H1 (cell line): ENCODE measurements at regions not wholly inside any gene's neighbourhood (a gene's known extent, or its start where the extent isn't known, plus 50 kb on each side); places are given as distances from the start of the nearest gene placed in this dataset.

Source experiments
- CTCF ChIA-PET: fragments of 300-600 bp; sonication (Branson Sonifier 250); formaldehyde crosslinking; loops from one replicate; lab custom pipeline; 2021; ENCODE audit not compliant: partially characterized antibody; lab: Charles Lee
- POLR2A ChIA-PET: fragments of 300-600 bp; sonication (Branson Sonifier 250); formaldehyde crosslinking; loops from one replicate; lab custom pipeline; 2021; ENCODE audit warnings: inconsistent platforms; ENCODE audit not compliant: partially characterized antibody; lab: Charles Lee
- DNase-seq, 2 experiments: peaks; one replicate each; pipeline versions ENCODE4 v3.0.0 to v3.0.0-alpha.2; 2010 to 2022; ENCODE audit warnings: low spot score in 2 of 2, low read depth in 1 of 2, mixed read lengths in 1 of 2
- FAIRE-seq: peaks from 2 replicates; lab custom pipeline; 2011; peaks lifted over from hg19 to GRCh38; lab: Jason Lieb, UNC
- H2AFZ ChIP-seq: 2 replicates; pipeline ENCODE4 v1.8.1; 2012; ENCODE audit warnings: low read length, inconsistent platforms
- H2AK5ac ChIP-seq: 2 replicates; pipeline ENCODE4 v1.6.1; 2013; ENCODE audit warnings: low read depth, low read length
- H2BK120ac ChIP-seq: replicated peaks from 2 replicates; pipeline ENCODE3; 2013; ENCODE audit warnings: low read depth, low read length, inconsistent platforms
- H2BK12ac ChIP-seq: 2 replicates; pipeline ENCODE4 v1.6.1; 2013; ENCODE audit warnings: low read depth, low read length
- H2BK15ac ChIP-seq: 2 replicates; pipeline ENCODE4 v1.6.1; 2013; ENCODE audit warnings: low read length
- H2BK20ac ChIP-seq: 2 replicates; pipeline ENCODE4 v1.6.1; 2013; ENCODE audit warnings: low read length
- H2BK5ac ChIP-seq: 2 replicates; pipeline ENCODE4 v1.6.1; 2013; ENCODE audit warnings: low read depth, low read length
- H3K14ac ChIP-seq: 2 replicates; pipeline ENCODE4 v1.6.1; 2013; ENCODE audit warnings: inconsistent platforms; ENCODE audit not compliant: insufficient read length
- H3K18ac ChIP-seq: 2 replicates; pipeline ENCODE4 v1.6.1; 2013; ENCODE audit warnings: low read length; ENCODE audit errors: extremely low read depth
- H3K23ac ChIP-seq: 2 replicates; pipeline ENCODE4 v1.6.1; 2013; ENCODE audit warnings: inconsistent platforms; ENCODE audit not compliant: insufficient read length
- H3K23me2 ChIP-seq: 2 replicates; pipeline ENCODE4 v1.6.1; 2013; ENCODE audit warnings: low read depth, low read length
- H3K27ac ChIP-seq: 2 replicates; pipeline ENCODE4 v1.6.1; 2011; ENCODE audit warnings: low read depth, low read length, inconsistent platforms
- H3K27me3 ChIP-seq, 4 experiments: replicated peaks in 1 of 4; 1 replicate in 1 of 4; 2 replicates in 3 of 4; pipeline versions ENCODE4 v1.6.1 to v1.8.1; 2011 to 2013; ENCODE audit warnings: low read length in 3 of 4, mild to moderate bottlenecking in 3 of 4, inconsistent platforms in 2 of 4, mixed read lengths in 2 of 4, moderate library complexity in 1 of 4; ENCODE audit not compliant: control insufficient read depth in 3 of 4, insufficient read depth in 3 of 4; ENCODE audit errors: extremely low read depth in 1 of 4
- H3K36me3 ChIP-seq, 4 experiments: 2 replicates each; pipeline versions ENCODE4 v1.6.1 to v1.8.1; 2011 to 2013; ENCODE audit warnings: mild to moderate bottlenecking in 4 of 4, low read length in 3 of 4, moderate library complexity in 2 of 4, control low read depth in 1 of 4, inconsistent platforms in 1 of 4; ENCODE audit not compliant: insufficient read depth in 4 of 4, control insufficient read depth in 2 of 4
- H3K4ac ChIP-seq: replicated peaks from 2 replicates; pipeline ENCODE3; 2013; ENCODE audit warnings: low read length, low read depth, mixed read lengths, inconsistent platforms; ENCODE audit not compliant: insufficient read length
- H3K4me1 ChIP-seq, 4 experiments: replicated peaks in 1 of 4; 1 replicate in 1 of 4; 2 replicates in 3 of 4; pipeline versions ENCODE4 v1.6.1 to v1.8.1; 2011 to 2013; ENCODE audit warnings: low read length in 3 of 4, inconsistent platforms in 2 of 4, mixed read lengths in 1 of 4; ENCODE audit not compliant: insufficient read depth in 4 of 4, control insufficient read depth in 3 of 4
- H3K4me2 ChIP-seq, 2 experiments: 2 replicates each; pipeline versions ENCODE4 v1.6.1 to v1.8.1; 2011 to 2013; ENCODE audit warnings: low read depth in 2 of 2, low read length in 2 of 2, control low read depth in 1 of 2, inconsistent platforms in 1 of 2, mild to moderate bottlenecking in 1 of 2; ENCODE audit not compliant: insufficient read depth in 1 of 2
- H3K4me3 ChIP-seq, 4 experiments: fragments of 200-600, 300-600 bp in 1 of 4; sonication (generic), shearing (Covaris generic), sonication (Bioruptor Twin) in 1 of 4; 2 replicates each; pipeline versions ENCODE4 v1.5.1 to v1.8.1; 2011 to 2016; ENCODE audit warnings: low read length in 4 of 4, low read depth in 3 of 4, control low read depth in 2 of 4, inconsistent platforms in 2 of 4, mild to moderate bottlenecking in 2 of 4, mixed read lengths in 1 of 4, moderate library complexity in 1 of 4; ENCODE audit not compliant: insufficient read depth in 2 of 4; ENCODE audit errors: extremely low read depth in 1 of 4
- H3K56ac ChIP-seq: replicated peaks from 2 replicates; pipeline ENCODE3; 2013; ENCODE audit warnings: low read depth, mild to moderate bottlenecking, mixed read lengths, low read length, inconsistent platforms; ENCODE audit not compliant: insufficient read length
- H3K79me1 ChIP-seq: 2 replicates; pipeline ENCODE4 v1.6.1; 2013; ENCODE audit warnings: low read depth, low read length, control low read depth
- H3K79me2 ChIP-seq, 2 experiments: 2 replicates each; pipeline versions ENCODE4 v1.6.1 to v1.8.1; 2012 to 2013; ENCODE audit warnings: low read length in 2 of 2, mild to moderate bottlenecking in 2 of 2, inconsistent platforms in 1 of 2; ENCODE audit not compliant: insufficient read depth in 2 of 2, control insufficient read depth in 1 of 2
- H3K9ac ChIP-seq, 4 experiments: replicated peaks in 1 of 4; 1 replicate in 1 of 4; 2 replicates in 3 of 4; pipeline versions ENCODE4 v1.6.1 to v1.8.1; 2011 to 2013; ENCODE audit warnings: low read depth in 3 of 4, low read length in 3 of 4, control low read depth in 2 of 4, mild to moderate bottlenecking in 2 of 4, moderate library complexity in 2 of 4, inconsistent platforms in 1 of 4; ENCODE audit errors: extremely low read depth in 1 of 4
- H3K9me3 ChIP-seq, 2 experiments: 2 replicates each; pipeline versions ENCODE4 v1.6.1 to v1.8.1; 2012 to 2013; ENCODE audit warnings: mild to moderate bottlenecking in 2 of 2, moderate library complexity in 2 of 2, control low read depth in 1 of 2, inconsistent platforms in 1 of 2, low read depth in 1 of 2, low read length in 1 of 2, mixed read lengths in 1 of 2; ENCODE audit not compliant: insufficient read depth in 2 of 2
- H4K20me1 ChIP-seq, 2 experiments: replicated peaks in 1 of 2; 2 replicates each; pipeline versions ENCODE3 to v1.8.1; 2011 to 2013; ENCODE audit warnings: inconsistent platforms in 2 of 2, low read length in 2 of 2, mild to moderate bottlenecking in 1 of 2; ENCODE audit not compliant: insufficient read depth in 2 of 2, control insufficient read depth in 1 of 2
- H4K5ac ChIP-seq: 2 replicates; pipeline ENCODE4 v1.6.1; 2013; ENCODE audit warnings: low read length, low read depth, mixed read lengths, inconsistent platforms; ENCODE audit not compliant: insufficient read length
- H4K8ac ChIP-seq: 2 replicates; pipeline ENCODE4 v1.8.0; 2013; ENCODE audit warnings: mild to moderate bottlenecking, moderate library complexity, low read length, inconsistent platforms; ENCODE audit not compliant: insufficient read depth; ENCODE audit errors: extremely low read depth
- H4K91ac ChIP-seq: replicated peaks from 2 replicates; pipeline ENCODE3; 2013; ENCODE audit warnings: low read length, mixed read lengths, inconsistent platforms; ENCODE audit not compliant: insufficient read length
- BACH1 ChIP-seq: IDR thresholded peaks from 2 replicates; pipeline ENCODE4 v1.6.1; 2012; ENCODE audit warnings: low read length, improper control_type of control experiment
- CHD2 ChIP-seq: IDR thresholded peaks from 2 replicates; pipeline ENCODE4 v1.6.1; 2012; ENCODE audit warnings: low read length, improper control_type of control experiment
- CTCF ChIP-seq, 3 experiments: IDR thresholded peaks; 1 replicate in 2 of 3; 2 replicates in 1 of 3; pipeline versions ENCODE4 v1.5.1 to v1.6.1; 2011; ENCODE audit warnings: low read length in 3 of 3, mild to moderate bottlenecking in 3 of 3, inconsistent platforms in 2 of 3, low read depth in 1 of 3, moderate library complexity in 1 of 3; ENCODE audit not compliant: insufficient read depth in 1 of 3; ENCODE audit errors: control extremely low read depth in 1 of 3
- FOSL1 ChIP-seq: IDR thresholded peaks from 2 replicates; pipeline ENCODE4 v1.6.1; 2011; ENCODE audit warnings: mild to moderate bottlenecking, low read depth, low read length, moderate library complexity; ENCODE audit not compliant: insufficient read depth
- KDM5A ChIP-seq: fragments of 200-600 bp; IDR thresholded peaks from 2 replicates; pipeline ENCODE4 v1.7.1; 2012; ENCODE audit warnings: mild to moderate bottlenecking, low read length, inconsistent platforms, mixed read lengths
- PHF8 ChIP-seq: fragments of 200-600 bp; sonication (generic); conservative IDR thresholded peaks from 2 replicates; pipeline ENCODE4 v1.7.1; 2012; ENCODE audit warnings: low read depth, mild to moderate bottlenecking, inconsistent platforms, low read length, moderate library complexity
- RAD21 ChIP-seq, 2 experiments: IDR thresholded peaks in 1 of 2; conservative IDR thresholded peaks in 1 of 2; 2 replicates each; pipeline ENCODE4 v1.6.1; 2011; ENCODE audit warnings: low read depth in 2 of 2, low read length in 2 of 2, improper control_type of control experiment in 1 of 2, inconsistent platforms in 1 of 2, mild to moderate bottlenecking in 1 of 2, moderate library complexity in 1 of 2
- SIN3A ChIP-seq, 2 experiments: IDR thresholded peaks in 1 of 2; conservative IDR thresholded peaks in 1 of 2; 2 replicates each; pipeline ENCODE4 v1.6.1; 2011 to 2012; ENCODE audit warnings: low read length in 2 of 2, improper control_type of control experiment in 1 of 2, low read depth in 1 of 2, mild to moderate bottlenecking in 1 of 2
- SRF ChIP-seq: IDR thresholded peaks from 2 replicates; pipeline ENCODE4 v1.6.1; 2011; ENCODE audit warnings: mild to moderate bottlenecking, low read depth, low read length, moderate library complexity
- TAF1 ChIP-seq: IDR thresholded peaks from 2 replicates; pipeline ENCODE4 v1.6.1; 2011; ENCODE audit warnings: mild to moderate bottlenecking, low read depth, low read length
- YY1 ChIP-seq: IDR thresholded peaks from 2 replicates; pipeline ENCODE4 v1.6.1; 2011; ENCODE audit warnings: low read depth, mild to moderate bottlenecking, low read length
- WGBS, 2 experiments: shearing (Covaris generic) in 1 of 2; methylation state at CpG; one replicate each; pipeline versions ENCODE4 v1.1.6 to v1.1.7; 2013 to 2015; ENCODE audit warnings: low lambda C conversion rate in 2 of 2, mixed read lengths in 2 of 2, inconsistent platforms in 1 of 2, low coverage in 1 of 2, missing lambda C conversion rate in 1 of 2; ENCODE audit not compliant: insufficient replicate concordance in 2 of 2, insufficient coverage in 1 of 2, insufficient read length in 1 of 2; ENCODE audit errors: extremely low coverage in 1 of 2, missing lambda C conversion rate in 1 of 2; 5-methylcytosine and 5-hydroxymethylcytosine counted together

- Histone ChIP-seq H4K8ac (no peak overlapping the region), H3K14ac (no peak overlapping the region), H2BK15ac (no peak overlapping the region), H3K23me2 (no peaks in the 10 kb centered on the region)
- TF ChIP-seq BACH1 (no peak), TAF1 (no peak), YY1 (no peak), PHF8 (no peak), FOSL1 (no peak), CHD2 (no peak), KDM5A (no peak), RAD21 (IDR thresholded peaks at IDR 0.05 in 1 of 2, conservative IDR thresholded peaks at IDR 0.05 in 1 of 2; ENCODE audit: low read depth in 2 of 2, low read length in 2 of 2) (peak; percentile 2 to 12; a peak in 2 of 4 replicates), SIN3A (conservative IDR thresholded peaks at IDR 0.05 in 1 of 2, IDR thresholded peaks at IDR 0.05 in 1 of 2; ENCODE audit: low read depth in 1 of 2, low read length in 2 of 2) (no peak), CTCF (IDR thresholded peaks at IDR 0.05; ENCODE audit: control extremely low read depth in 1 of 3, insufficient read depth in 1 of 3, low read depth in 1 of 3, low read length in 3 of 3) (peak in 1 of 3 experiments; percentile 10; a peak in 1 of 4 replicates), SRF (peak; percentile 98)
- TF ChIP-seq, all 59 proteins: peak for 3
- DNase-seq (no peak), FAIRE-seq (no peak)
- no peak overlapping the region for H3K23ac ChIP-seq
- POLR2A ChIA-PET, result no interaction called here
- H4K5ac ChIP-seq, result no peak overlapping the region
- H2BK5ac ChIP-seq, result no peak overlapping the region
- H4K20me1 ChIP-seq, result no peaks in the 10 kb centered on the region
- no peak overlapping the region for H2AK5ac ChIP-seq
- H3K18ac ChIP-seq, result no peak overlapping the region
- no peak overlapping the region for H3K4me3 ChIP-seq
- H3K9me3 ChIP-seq, result no peaks in the 10 kb centered on the region
- H2AFZ ChIP-seq, result 0 out of 2 replicates have a peak overlapping the region, but pooled peaks have one; percentile 70
- H3K27me3 ChIP-seq, result no peaks in the 10 kb centered on the region
- H2BK120ac ChIP-seq, result no peak overlapping the region
- no peaks in the 10 kb centered on the region for H3K36me3 ChIP-seq
- no peak overlapping the region for H3K9ac ChIP-seq
- H2BK12ac ChIP-seq, result no peak overlapping the region
- H3K27ac ChIP-seq, result no peak overlapping the region
- no peak overlapping the region for H3K4me2 ChIP-seq
- no peak overlapping the region for H3K56ac ChIP-seq
- H3K4ac ChIP-seq, result no peak overlapping the region
- no peaks in the 10 kb centered on the region for H3K79me2 ChIP-seq
- H3K79me1 ChIP-seq, result no peaks in the 10 kb centered on the region
- CTCF ChIA-PET, result interaction anchor here (0.7 to 0.8 kb wide), 3 partner anchors 137 to 790 kb away, joined by 3 to 5 read pairs (median 4); no protein-coding TSS in a partner anchor
- H3K4me1 ChIP-seq, result no peaks in the 10 kb centered on the region
- 87% methylated on average over 2 of the region's 2 CpGs; no CpG with 5 or more reads in 1 of the 2 experiments for WGBS, 2 experiments
- no peak overlapping the region for H4K91ac ChIP-seq
- H2BK20ac ChIP-seq, result no peak overlapping the region
Observed at GRCh38 chr13:86946734-86947133, 724.4 kb upstream of the SLITRK5 start.
